GM18499 (cell line): ENCODE measurements at regions not wholly inside any gene's neighbourhood (a gene's known extent, or its start where the extent isn't known, plus 50 kb on each side); places are given as distances from the start of the nearest gene placed in this dataset.
"Not testable (repeated sequence)": the region's sequence is repeated elsewhere in the genome, so short reads cannot be mapped to it uniquely, and the experiment has no call there.

Experiments used
- ATAC-seq: cut with Tn5 transposase; IDR thresholded peaks from one replicate; pipeline ENCODE4 v1.9.1; 2021; ENCODE audit warnings: moderate number of reproducible peaks; ENCODE audit not compliant: insufficient read depth, unreplicated experiment

DNA sequence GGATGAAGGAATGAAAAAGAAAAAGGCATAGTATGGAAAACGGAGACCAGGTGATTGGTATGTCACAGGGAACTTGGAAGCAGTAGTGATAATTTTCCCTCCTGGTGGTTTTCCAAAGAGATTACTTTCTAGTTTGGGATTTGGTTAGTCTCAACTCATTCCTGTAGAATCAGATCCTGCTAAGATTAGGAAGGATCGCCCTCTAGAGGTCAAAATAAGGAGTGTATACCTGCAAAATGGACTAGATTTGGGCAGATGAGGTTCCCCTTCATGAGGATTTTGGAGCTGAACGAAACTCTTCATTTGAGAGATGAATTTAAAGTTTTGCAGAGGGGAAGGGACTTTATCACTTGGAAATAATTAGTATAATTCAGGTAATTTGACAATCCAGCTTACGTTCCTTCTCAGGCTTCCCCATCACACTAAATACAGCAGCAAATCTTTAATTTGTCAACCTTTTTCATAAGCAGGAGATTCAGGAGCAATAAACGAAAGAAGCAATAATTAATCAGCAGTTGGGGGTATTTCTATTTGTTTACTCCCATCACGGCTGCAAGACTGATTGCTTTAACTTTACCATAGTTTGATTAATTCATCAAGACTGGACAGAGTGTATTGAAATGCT is 65.2 kb downstream of the CCDC195 start:
- no peak for ATAC-seq

- not testable (repeated sequence) for ATAC-seq
These were observed 62.5 kb upstream of the CUL3 start for GRCh38 chr2:224647684-224648083.

- no peak for ATAC-seq
These were observed 61.2 kb upstream of the CUL3 start for GRCh38 chr2:224646242-224646846.

DNA sequence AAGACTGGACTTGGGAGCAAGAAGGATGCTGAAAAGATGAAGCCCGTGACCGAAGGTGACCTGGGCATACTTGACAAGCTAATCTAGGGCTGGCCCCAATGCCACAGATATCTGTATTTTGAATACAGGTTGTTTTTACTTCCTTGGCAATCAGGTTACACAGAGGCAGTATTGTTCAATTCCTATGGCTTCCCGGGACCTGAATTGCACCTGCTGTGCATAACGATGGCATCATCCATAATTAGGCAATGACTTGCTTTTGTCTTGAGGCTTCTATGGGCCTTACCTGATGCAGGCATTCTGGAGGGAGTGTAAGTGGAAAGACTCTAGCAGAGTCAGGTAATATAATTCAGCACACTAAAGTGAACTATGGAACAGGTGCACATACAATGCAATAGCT is 60.6 kb upstream of the CUL3 start:
- no peak for ATAC-seq

GRCh38 chr2:224640679-224641078 is 55.5 kb upstream of the CUL3 start:
- no peak for ATAC-seq

DNA sequence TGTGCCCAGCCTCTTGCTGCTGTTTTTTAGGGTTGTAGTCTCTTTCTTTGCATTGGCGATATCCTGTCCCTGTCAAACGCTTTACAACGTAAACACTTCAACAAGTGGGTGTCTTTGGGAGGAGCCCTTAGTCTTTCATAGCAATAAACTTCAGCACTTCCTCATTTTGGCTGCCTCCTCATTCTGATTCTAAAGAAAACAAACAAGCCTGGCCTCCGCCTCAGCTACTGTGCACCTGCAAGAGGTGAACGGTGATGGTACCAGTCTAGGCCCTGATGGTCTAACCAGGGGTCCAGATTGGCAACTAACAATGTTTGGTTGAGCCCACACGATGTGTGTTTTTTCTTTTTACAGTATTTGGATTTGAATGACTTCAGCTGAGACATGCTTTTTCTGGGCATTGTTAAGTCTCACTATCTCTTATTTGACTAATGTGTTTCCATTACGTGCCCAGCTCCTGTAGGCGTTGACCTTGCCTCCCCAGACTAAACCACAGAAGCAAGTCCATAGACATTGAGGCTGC is 53.2 kb upstream of the CUL3 start:
- peak; percentile 91 for ATAC-seq
